Adrenal gland (tissue), 9 donors: ENCODE measurements at regions not wholly inside any gene's neighbourhood (a gene's known extent, or its start where the extent isn't known, plus 50 kb on each side); places are given as distances from the start of the nearest gene placed in this dataset.

Source experiments
- DNase-seq, 7 donors: peaks; one replicate each; pipeline ENCODE4 v3.0.0-alpha.2; 2019 to 2020
- H3K27ac ChIP-seq, 5 donors: fragments of 200-600 bp; sonication (generic) in 4 of 5; 1 replicate in 3 of 5; 2 replicates in 2 of 5; pipeline versions ENCODE4 v1.5.1 to v1.8.0; 2016 to 2020; ENCODE audit warnings: mild to moderate bottlenecking in 1 of 5
- H3K27me3 ChIP-seq: fragments of 200-600 bp; 2 replicates; pipeline ENCODE4 v1.8.0; 2021
- H3K36me3 ChIP-seq, 2 donors: fragments of 200-600 bp; replicated peaks in 1 of 2; 1 replicate in 1 of 2; 2 replicates in 1 of 2; pipeline versions ENCODE4 v1.5.1 to v1.8.0; 2018 to 2022
- H3K4me1 ChIP-seq, 2 donors: fragments of 200-600 bp; replicated peaks in 1 of 2; 1 replicate in 1 of 2; 2 replicates in 1 of 2; pipeline versions ENCODE4 v1.5.1 to v1.8.0; 2018 to 2021
- H3K4me3 ChIP-seq, 4 donors: fragments of 200-600 bp; sonication (generic) in 3 of 4; one replicate each; pipeline ENCODE4 v1.5.1; 2016 to 2018
- H3K9me3 ChIP-seq, 3 donors: fragments of 200-600 bp; sonication (generic) in 1 of 3; replicated peaks in 1 of 3; 1 replicate in 2 of 3; 2 replicates in 1 of 3; pipeline versions ENCODE4 v1.5.1 to v1.8.0; 2016 to 2021
- CTCF ChIP-seq, 6 experiments: fragments of 450-650 bp in 4 of 6; fragments of 200-600 bp in 2 of 6; sonication (generic) in 1 of 6; IDR thresholded peaks; 1 replicate in 5 of 6; 2 replicates in 1 of 6; pipeline versions ENCODE4 v1.5.1 to v1.8.0; 2016 to 2021; ENCODE audit warnings: antibody characterized with exemption in 6 of 6, mild to moderate bottlenecking in 2 of 6, moderate library complexity in 1 of 6
- POLR2A ChIP-seq, 2 donors: fragments of 450-650 bp; IDR thresholded peaks; one replicate each; pipeline ENCODE4 v1.6.1; 2017; ENCODE audit warnings: antibody characterized with exemption in 2 of 2, mild to moderate bottlenecking in 2 of 2, moderate library complexity in 1 of 2
- WGBS, 4 donors: extraction: QIAGEN DNeasy Blood & Tissue Kit in 2 of 4; methylation state at CpG; one replicate each; pipeline versions ENCODE4 v1.1.5 to v1.1.7; 2013 to 2017; 5-methylcytosine and 5-hydroxymethylcytosine counted together
- intact Hi-C, 2 donors: fragments of 100-400 bp; cut with DNase I; formaldehyde crosslinking; loops; one replicate each; pipeline versions ENCODE4 v1.14.1 to v1.15.0; 2022 to 2023
- donor health status: healthy with polysubstance abuse.
- donor health status: Bipolar disorder and iron deficiency.
- donor health status: DM: yes; HTN: yes; CAD: no.
- donor health status: DM: no; HTN: no; CAD: no.
- donor health status: DM: no; HTN: no; CAD: no.

DNA sequence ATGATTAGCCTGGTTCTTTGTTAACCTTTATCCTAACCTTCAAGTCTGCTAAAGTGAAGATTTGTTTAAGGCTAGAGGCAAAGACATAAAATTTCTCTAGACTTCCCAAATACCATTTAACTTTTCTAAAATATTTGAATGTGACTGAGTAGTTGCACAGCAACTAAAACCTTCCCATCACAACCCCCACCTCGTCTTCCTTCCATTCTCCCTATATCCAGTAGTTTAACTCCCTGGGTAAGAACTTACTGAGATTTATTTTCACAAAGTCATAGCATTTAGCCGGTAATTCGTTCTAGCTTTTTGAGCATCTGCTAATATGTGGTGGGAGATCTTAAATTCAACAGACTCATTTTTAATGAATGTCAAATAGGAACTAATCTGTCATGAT is 87.9 kb upstream of the AKIRIN2 start:
- TF ChIP-seq POLR2A (IDR thresholded peaks at IDR 0.05): no peak
- TF ChIP-seq CTCF (IDR thresholded peaks at IDR 0.05): no peak
- DNase-seq: no peak
- H3K9me3 ChIP-seq: no peaks in the 10 kb centered on the region
- peaks cover 14 to 15% of the 10 kb centered on the region in 2 donors for H3K4me1 ChIP-seq
- no peak overlapping the region for H3K4me3 ChIP-seq
- WGBS, 4 donors: 53 to 67% (median 62%) methylated on average over 3 of the region's 3 CpGs
- H3K27ac ChIP-seq: peak overlapping the region in 3 of 5 donors; percentile 1 to 15 (median 4)
- intact Hi-C loops: loop anchor here in 1 of 2 donors (10.0 kb wide), 1 partner anchor 85 kb away; the partner anchor contains the start of gene AKIRIN2
- H3K27me3 ChIP-seq: no peaks in the 10 kb centered on the region
- H3K36me3 ChIP-seq: no peaks in the 10 kb centered on the region

DNA sequence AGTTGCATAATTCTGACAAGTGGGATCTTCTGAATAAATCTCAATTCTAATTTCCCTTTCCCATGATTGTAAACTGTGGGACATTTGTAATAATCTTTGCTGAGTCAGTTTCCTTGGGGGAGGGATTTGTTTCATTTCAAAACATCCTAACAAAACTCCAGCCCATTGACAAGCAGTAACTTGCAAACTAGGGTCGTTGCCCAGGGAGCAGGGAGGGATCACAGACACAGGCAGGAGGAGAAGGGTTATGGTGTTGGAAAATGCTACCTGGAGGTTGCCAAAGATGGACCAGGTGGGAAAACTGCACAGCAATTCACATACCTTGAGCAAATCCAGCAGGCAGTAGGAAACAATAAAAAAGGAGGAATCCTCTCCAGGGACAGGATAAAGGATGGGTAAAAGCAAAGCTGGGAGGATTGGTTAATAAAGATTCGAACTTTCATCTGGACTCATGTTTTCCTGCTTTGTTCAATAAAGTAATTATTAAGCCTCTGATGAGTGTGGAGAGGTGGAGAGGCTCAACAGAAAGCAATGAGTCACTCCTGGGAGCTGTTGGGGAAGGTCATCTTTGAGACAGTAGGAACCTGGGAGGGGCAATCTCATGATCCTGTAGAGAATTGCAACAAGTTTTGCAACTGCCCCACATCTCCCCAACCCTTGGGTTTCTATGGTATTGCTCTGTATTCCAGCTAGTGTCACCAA is 87.3 kb upstream of the AKIRIN2 start:
- peaks cover 11 to 15% of the 10 kb centered on the region in 2 donors for H3K4me1 ChIP-seq
- H3K36me3 ChIP-seq: no peaks in the 10 kb centered on the region
- no peak overlapping the region for H3K4me3 ChIP-seq
- no peaks in the 10 kb centered on the region for H3K9me3 ChIP-seq
- no peaks in the 10 kb centered on the region for H3K27me3 ChIP-seq
- intact Hi-C loops: no loop called here
- peak; percentile 43 to 79 (median 68) for DNase-seq
- peak in 1 of 2 donors; percentile 30 for TF ChIP-seq POLR2A (IDR thresholded peaks at IDR 0.05)
- no peak for TF ChIP-seq CTCF (IDR thresholded peaks at IDR 0.05)
- WGBS, 4 donors: 15 to 21% (median 17%) methylated on average over 2 of the region's 2 CpGs
- H3K27ac ChIP-seq: peak overlapping the region in 3 of 5 donors; percentile 1 to 49 (median 4)

DNA sequence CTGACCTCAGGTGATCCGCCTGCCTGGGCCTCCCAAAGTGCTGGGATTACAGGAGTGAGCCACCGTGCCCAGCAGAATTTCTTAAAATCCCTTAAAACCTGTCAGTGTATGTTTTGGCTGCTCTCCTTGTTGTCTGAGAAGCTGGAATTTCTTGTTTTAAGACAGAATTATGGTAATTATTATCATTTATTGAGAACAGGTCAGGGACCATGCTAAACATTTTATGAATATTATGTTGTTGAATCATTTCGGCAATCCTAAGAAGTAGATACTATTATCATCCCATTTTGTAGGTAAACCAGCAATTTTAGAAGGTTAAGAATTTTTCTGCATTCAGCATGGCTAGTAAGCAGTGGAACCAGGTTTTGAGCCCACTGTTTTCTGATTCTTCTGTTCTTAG is 86.1 kb upstream of the AKIRIN2 start:
- 91 to 95% (median 92%) methylated on average over 3 of the region's 3 CpGs for WGBS, 4 donors
- Histone ChIP-seq H3K36me3 (no peaks in the 10 kb centered on the region), H3K4me3 (no peak overlapping the region), H3K4me1 (peaks cover 11 to 15% of the 10 kb centered on the region in 2 donors), H3K27me3 (no peaks in the 10 kb centered on the region), H3K27ac (no peak overlapping the region), H3K9me3 (no peaks in the 10 kb centered on the region)
- DNase-seq: no peak
- TF ChIP-seq POLR2A (IDR thresholded peaks at IDR 0.05) (no peak), CTCF (IDR thresholded peaks at IDR 0.05) (no peak)
- intact Hi-C loops: no loop called here

DNA sequence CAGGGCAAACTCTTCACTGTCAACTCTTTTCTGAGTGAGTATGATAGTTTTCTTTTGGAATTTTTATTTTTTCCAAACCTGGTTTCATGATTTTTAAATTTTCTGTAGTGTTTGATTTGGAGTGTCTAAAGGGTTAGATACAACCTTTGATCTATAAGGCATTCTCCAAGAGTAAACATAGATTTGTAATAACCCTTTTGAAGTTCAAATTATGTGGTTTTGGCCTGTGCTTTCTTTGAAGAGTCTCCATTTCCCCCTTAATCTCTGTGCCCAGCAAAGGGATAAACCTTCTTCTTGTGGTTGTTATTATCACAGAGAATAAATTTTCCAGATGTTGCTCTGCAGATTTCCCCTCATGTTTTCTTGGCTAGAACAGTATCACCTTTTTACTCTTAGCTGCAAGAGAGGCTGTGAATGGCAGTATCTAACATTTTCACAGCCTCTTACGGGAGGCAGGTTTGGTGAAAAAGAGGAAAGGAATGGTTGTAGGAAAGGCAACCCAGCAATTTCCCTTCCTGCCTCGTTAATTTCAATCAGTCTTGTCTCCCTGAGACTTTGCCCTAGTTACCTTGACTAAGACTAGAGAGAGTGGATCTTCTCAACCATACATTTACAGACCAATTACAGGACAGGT is 83.3 kb upstream of the AKIRIN2 start:
- Histone ChIP-seq H3K4me3 (no peak overlapping the region), H3K36me3 (no peaks in the 10 kb centered on the region), H3K4me1 (peaks cover 11 to 15% of the 10 kb centered on the region in 2 donors), H3K9me3 (no peaks in the 10 kb centered on the region), H3K27ac (no peak overlapping the region), H3K27me3 (no peaks in the 10 kb centered on the region)
- DNase-seq: no peak
- TF ChIP-seq CTCF (IDR thresholded peaks at IDR 0.05) (no peak), POLR2A (IDR thresholded peaks at IDR 0.05) (no peak)
- 83 to 94% (median 89%) methylated on average over 2 of the region's 2 CpGs for WGBS, 4 donors
- intact Hi-C loops: no loop called here
